ENCODE measurements at regions not wholly inside any gene's neighbourhood (a gene's known extent, or its start where the extent isn't known, plus 50 kb on each side); places are given as distances from the start of the nearest gene placed in this dataset.

- no peak for DNase-seq
Observed at GRCh38 chr22:48804811-48805301, 1022.8 kb downstream of the BRD1 start.

- DNase-seq: no peak
Observed at GRCh38 chr22:48803948-48804810, 1023.5 kb downstream of the BRD1 start.

GRCh38 chr22:48803171-48803947, 1024.3 kb downstream of the BRD1 start:
- DNase-seq: no peak

GRCh38 chr22:48802576-48802975, 1025.1 kb downstream of the BRD1 start:
- DNase-seq: no peak

GRCh38 chr22:48800886-48801607, 1026.6 kb downstream of the BRD1 start:
- no peak for DNase-seq

GRCh38 chr22:48800036-48800885, 1027.4 kb downstream of the BRD1 start:
- no peak for DNase-seq

- no peak for DNase-seq
Observed at GRCh38 chr22:48799227-48799970, 1028.3 kb downstream of the BRD1 start.

- no peak for DNase-seq
Observed at GRCh38 chr22:48798281-48799226, 1029.1 kb downstream of the BRD1 start.

GRCh38 chr22:48797731-48798130, 1029.9 kb downstream of the BRD1 start:
- DNase-seq: no peak

- no peak for DNase-seq
Observed at GRCh38 chr22:48796310-48797015, 1031.2 kb downstream of the BRD1 start.

GRCh38 chr22:48795664-48796063, 1032.0 kb downstream of the BRD1 start:
- no peak for DNase-seq

GRCh38 chr22:48794906-48795305, 1032.8 kb downstream of the BRD1 start:
- DNase-seq: no peak

GRCh38 chr22:48793949-48794348, 1033.7 kb downstream of the BRD1 start:
- DNase-seq: no peak

GRCh38 chr22:48786679-48786996, 1041.0 kb downstream of the BRD1 start:
- DNase-seq: no peak

- DNase-seq: no peak
Observed at GRCh38 chr22:48785792-48786678, 1041.6 kb downstream of the BRD1 start.

- DNase-seq: no peak
Observed at GRCh38 chr22:48784701-48785503, 1042.8 kb downstream of the BRD1 start.

- DNase-seq: no peak
Observed at GRCh38 chr22:48783821-48784266, 1043.8 kb downstream of the BRD1 start.
